ENCODE measurements at regions not wholly inside any gene's neighbourhood (a gene's known extent, or its start where the extent isn't known, plus 50 kb on each side); places are given as distances from the start of the nearest gene placed in this dataset.

GRCh38 chr12:131610181-131610580, 100.7 kb upstream of the SFSWAP start:
- TF ChIP-seq, protein P1, sequence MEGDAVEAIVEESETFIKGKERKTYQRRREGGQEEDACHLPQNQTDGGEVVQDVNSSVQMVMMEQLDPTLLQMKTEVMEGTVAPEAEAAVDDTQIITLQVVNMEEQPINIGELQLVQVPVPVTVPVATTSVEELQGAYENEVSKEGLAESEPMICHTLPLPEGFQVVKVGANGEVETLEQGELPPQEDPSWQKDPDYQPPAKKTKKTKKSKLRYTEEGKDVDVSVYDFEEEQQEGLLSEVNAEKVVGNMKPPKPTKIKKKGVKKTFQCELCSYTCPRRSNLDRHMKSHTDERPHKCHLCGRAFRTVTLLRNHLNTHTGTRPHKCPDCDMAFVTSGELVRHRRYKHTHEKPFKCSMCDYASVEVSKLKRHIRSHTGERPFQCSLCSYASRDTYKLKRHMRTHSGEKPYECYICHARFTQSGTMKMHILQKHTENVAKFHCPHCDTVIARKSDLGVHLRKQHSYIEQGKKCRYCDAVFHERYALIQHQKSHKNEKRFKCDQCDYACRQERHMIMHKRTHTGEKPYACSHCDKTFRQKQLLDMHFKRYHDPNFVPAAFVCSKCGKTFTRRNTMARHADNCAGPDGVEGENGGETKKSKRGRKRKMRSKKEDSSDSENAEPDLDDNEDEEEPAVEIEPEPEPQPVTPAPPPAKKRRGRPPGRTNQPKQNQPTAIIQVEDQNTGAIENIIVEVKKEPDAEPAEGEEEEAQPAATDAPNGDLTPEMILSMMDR (IDR thresholded peaks at IDR 0.05; ENCODE audit: poor library complexity), result no peak
- TF ChIP-seq EZH2phosphoT487 (IDR thresholded peaks at IDR 0.05; ENCODE audit: low read depth, severe bottlenecking, unreplicated experiment), result no peak
